DMS 273 treated with DMSO at 0.1 percent for 48 hours (cell line): ENCODE measurements at regions not wholly inside any gene's neighbourhood (a gene's known extent, or its start where the extent isn't known, plus 50 kb on each side); places are given as distances from the start of the nearest gene placed in this dataset.
"Not testable (repeated sequence)": the region's sequence is repeated elsewhere in the genome, so short reads cannot be mapped to it uniquely, and the experiment has no call there.

ENCODE experiments used
- DNase-seq: peaks from one replicate; lab custom pipeline; 2025; lab: John Stamatoyannopoulos, UW

GRCh38 chr12:47410383-47410782 is 295.4 kb downstream of the RPAP3 start:
- DNase-seq: no peak

GRCh38 chr12:47409310-47409987 is 296.4 kb downstream of the RPAP3 start:
- DNase-seq: no peak

GRCh38 chr12:47408171-47408871 is 297.5 kb downstream of the RPAP3 start:
- no peak for DNase-seq

- no peak for DNase-seq
These were observed 298.2 kb downstream of the RPAP3 start for GRCh38 chr12:47407463-47408129.

GRCh38 chr12:47403681-47404080 is 302.1 kb downstream of the RPAP3 start:
- no peak for DNase-seq

GRCh38 chr12:47401196-47401595 is 304.6 kb downstream of the RPAP3 start:
- DNase-seq: not testable (repeated sequence)

GRCh38 chr12:47400266-47400665 is 305.6 kb downstream of the RPAP3 start:
- DNase-seq: no peak

- DNase-seq: no peak
These were observed 308.1 kb downstream of the RPAP3 start for GRCh38 chr12:47397664-47398281.

GRCh38 chr12:47396902-47397663 is 308.7 kb downstream of the RPAP3 start:
- DNase-seq: no peak

GRCh38 chr12:47394070-47394469 is 311.8 kb downstream of the RPAP3 start:
- DNase-seq: no peak

GRCh38 chr12:47393403-47393790 is 312.4 kb downstream of the RPAP3 start:
- no peak for DNase-seq

- DNase-seq: no peak
These were observed 311.8 kb upstream of the AMIGO2 start for GRCh38 chr12:47391566-47391965.

GRCh38 chr12:47388712-47389111 is 309.0 kb upstream of the AMIGO2 start:
- DNase-seq: no peak

GRCh38 chr12:47387994-47388393 is 308.2 kb upstream of the AMIGO2 start:
- no peak for DNase-seq

- DNase-seq: no peak
These were observed 305.9 kb upstream of the AMIGO2 start for GRCh38 chr12:47385653-47386052.

GRCh38 chr12:47383942-47384341 is 304.2 kb upstream of the AMIGO2 start:
- DNase-seq: no peak

- no peak for DNase-seq
These were observed 302.5 kb upstream of the AMIGO2 start for GRCh38 chr12:47382305-47382704.

- no peak for DNase-seq
These were observed 299.1 kb upstream of the AMIGO2 start for GRCh38 chr12:47378907-47379306.

GRCh38 chr12:47378222-47378582 is 298.4 kb upstream of the AMIGO2 start:
- DNase-seq: no peak

GRCh38 chr12:47377414-47378221 is 297.9 kb upstream of the AMIGO2 start:
- DNase-seq: no peak

GRCh38 chr12:47376927-47377326 is 297.2 kb upstream of the AMIGO2 start:
- DNase-seq: no peak
